Activated naive CD8-positive, alpha-beta T cell treated with anti-CD3 and anti-CD28 coated beads, Interleukin-2, amount 10 ng/mL, durations not matched to agents 7 days and 5 days (primary cell): ENCODE measurements at regions not wholly inside any gene's neighbourhood (a gene's known extent, or its start where the extent isn't known, plus 50 kb on each side); places are given as distances from the start of the nearest gene placed in this dataset.

Experiments
- ATAC-seq: fragments of 150-1000 bp; cut with Tn5 transposase; one replicate; pipeline ENCODE4 v1.10.0; 2021; ENCODE audit warnings: low read depth, moderate library complexity
- POLR2A ChIA-PET: fragments of 350-600 bp; sonication (Branson Sonifier 250); formaldehyde crosslinking; loops from one replicate; lab custom pipeline; 2021; ENCODE audit warnings: antibody characterized with exemption; lab: Charles Lee
- DNase-seq: peaks from one replicate; pipeline ENCODE4 v3.0.0; 2021
- H3K27ac Mint-ChIP-seq: one replicate; pipeline ENCODE4 v1.8.0; 2022; ENCODE audit warnings: mild to moderate bottlenecking, mixed read lengths
- H3K27me3 Mint-ChIP-seq: one replicate; pipeline ENCODE4 v1.8.0; 2022; ENCODE audit warnings: mild to moderate bottlenecking, moderate library complexity, mixed read lengths
- H3K36me3 Mint-ChIP-seq: one replicate; pipeline ENCODE4 v1.8.0; 2021; ENCODE audit warnings: mild to moderate bottlenecking, mixed read lengths
- H3K4me1 Mint-ChIP-seq: one replicate; pipeline ENCODE4 v1.8.0; 2021; ENCODE audit warnings: mixed read lengths
- H3K4me3 Mint-ChIP-seq: one replicate; pipeline ENCODE4 v1.8.0; 2022; ENCODE audit warnings: mild to moderate bottlenecking, moderate library complexity, mixed read lengths
- H3K9me3 Mint-ChIP-seq: one replicate; pipeline ENCODE4 v1.8.0; 2021; ENCODE audit warnings: mixed read lengths

DNA sequence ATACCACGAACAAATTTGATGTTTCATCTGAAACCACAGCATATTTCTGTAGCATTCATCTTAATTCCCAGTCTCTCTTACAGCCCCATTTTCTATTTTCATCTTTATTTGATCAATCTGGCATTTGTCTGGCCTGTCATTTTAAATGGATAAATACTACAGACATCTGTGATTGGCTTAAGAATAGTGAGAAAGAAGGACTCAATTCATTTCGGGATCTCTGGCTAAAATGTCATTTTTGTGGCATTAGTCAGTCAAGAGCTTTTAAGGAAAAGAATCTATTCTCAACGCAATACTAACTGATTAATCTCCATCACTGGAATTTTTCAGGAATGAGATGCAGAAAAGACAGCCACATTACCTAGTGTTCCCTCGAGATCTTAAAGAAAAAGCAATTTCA is 585.9 kb downstream of the IRS1 start:
- Mint-ChIP-seq H3K27me3 (peaks cover 3% of the 10 kb centered on the region), H3K27ac (no peak overlapping the region), H3K4me3 (no peak overlapping the region), H3K36me3 (no peaks in the 10 kb centered on the region), H3K4me1 (no peaks in the 10 kb centered on the region), H3K9me3 (no peaks in the 10 kb centered on the region)
- POLR2A ChIA-PET = no interaction called here
- DNase-seq (no peak), ATAC-seq (no peak)

- DNase-seq (no peak), ATAC-seq (no peak)
- Mint-ChIP-seq H3K27ac (no peak overlapping the region), H3K4me1 (no peaks in the 10 kb centered on the region), H3K36me3 (no peaks in the 10 kb centered on the region), H3K4me3 (no peak overlapping the region), H3K9me3 (no peaks in the 10 kb centered on the region), H3K27me3 (peaks cover 3% of the 10 kb centered on the region)
- POLR2A ChIA-PET = no interaction called here
These were observed 588.2 kb downstream of the IRS1 start for GRCh38 chr2:226211439-226211838.

DNA sequence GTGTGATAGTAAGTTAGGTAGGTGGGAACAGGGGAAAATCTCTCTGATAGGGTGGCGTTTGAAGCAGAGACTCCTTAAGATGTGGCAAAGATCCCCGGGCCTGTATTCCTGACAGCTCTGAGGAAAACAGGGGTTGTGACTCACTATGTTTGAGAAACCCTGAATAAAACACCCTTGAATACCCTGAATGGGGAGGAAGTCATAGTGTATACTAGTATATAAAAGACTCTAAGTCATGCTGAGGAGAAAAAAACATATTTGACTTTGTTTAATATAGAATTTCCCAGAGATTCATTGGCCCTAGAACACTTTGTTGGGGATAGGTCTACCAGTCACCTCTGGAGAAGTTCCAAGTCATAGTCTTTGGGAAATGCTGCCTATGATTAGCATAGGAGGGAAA is 590.9 kb downstream of the IRS1 start:
- no peaks in the 10 kb centered on the region for H3K36me3 Mint-ChIP-seq
- no peaks in the 10 kb centered on the region for H3K4me1 Mint-ChIP-seq
- H3K27me3 Mint-ChIP-seq = peaks cover 6% of the 10 kb centered on the region
- H3K9me3 Mint-ChIP-seq = no peaks in the 10 kb centered on the region
- no peak overlapping the region for H3K27ac Mint-ChIP-seq
- no peak overlapping the region for H3K4me3 Mint-ChIP-seq
- ATAC-seq (no peak), DNase-seq (no peak)
- POLR2A ChIA-PET = no interaction called here

GRCh38 chr2:226207671-226208070 is 591.9 kb downstream of the IRS1 start:
- ATAC-seq (no peak), DNase-seq (no peak)
- POLR2A ChIA-PET = no interaction called here
- Mint-ChIP-seq H3K4me1 (no peaks in the 10 kb centered on the region), H3K27me3 (peaks cover 6% of the 10 kb centered on the region), H3K36me3 (no peaks in the 10 kb centered on the region), H3K4me3 (no peak overlapping the region), H3K27ac (no peak overlapping the region), H3K9me3 (no peaks in the 10 kb centered on the region)

GRCh38 chr2:226199555-226199954 is 600.1 kb downstream of the IRS1 start:
- no peak for ATAC-seq
- Mint-ChIP-seq H3K4me1 (no peaks in the 10 kb centered on the region), H3K4me3 (no peak overlapping the region), H3K27me3 (peaks cover 3% of the 10 kb centered on the region), H3K27ac (no peak overlapping the region), H3K9me3 (no peaks in the 10 kb centered on the region), H3K36me3 (no peaks in the 10 kb centered on the region)
- DNase-seq = no peak
- POLR2A ChIA-PET = no interaction called here

- H3K9me3 Mint-ChIP-seq = no peaks in the 10 kb centered on the region
These were observed 600.7 kb downstream of the IRS1 start for GRCh38 chr2:226198956-226199355.

DNA sequence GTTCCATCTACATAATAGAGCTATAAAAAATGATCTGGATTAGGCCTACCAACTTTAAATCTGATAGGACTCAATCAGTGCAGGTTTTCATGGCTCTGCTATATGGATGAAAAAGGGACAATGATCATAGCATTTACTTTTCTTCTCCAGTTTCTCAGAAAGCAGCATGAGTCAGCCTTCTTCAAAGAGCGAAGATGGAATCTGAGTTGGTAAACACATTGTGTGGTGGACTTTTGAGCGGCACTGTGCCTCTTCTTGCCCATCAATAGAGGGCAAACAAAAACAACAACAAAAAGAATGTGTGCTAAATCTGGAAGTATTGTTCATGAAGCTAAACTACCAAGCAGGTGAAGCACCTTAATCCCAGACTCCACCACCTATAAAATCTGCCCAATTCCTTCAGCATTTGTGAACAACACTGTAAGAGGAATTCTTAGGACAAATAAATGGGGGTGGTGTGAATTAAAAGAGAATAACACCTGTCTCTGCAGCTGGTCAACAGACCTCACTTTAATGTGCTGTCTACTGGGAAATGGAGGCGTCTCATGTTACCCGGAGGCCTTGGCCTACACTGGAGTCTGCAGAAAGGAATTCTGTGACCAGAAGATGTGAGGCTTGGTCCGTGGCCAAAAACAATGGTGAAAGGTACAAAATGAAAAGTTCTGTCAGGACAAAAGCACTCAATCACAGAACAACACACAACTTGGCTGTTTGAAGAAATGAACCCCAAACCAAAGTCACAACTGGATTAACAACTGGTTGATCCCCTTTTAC is 609.0 kb downstream of the IRS1 start:
- Mint-ChIP-seq H3K36me3 (no peaks in the 10 kb centered on the region), H3K9me3 (no peaks in the 10 kb centered on the region), H3K27ac (no peak overlapping the region), H3K4me1 (no peaks in the 10 kb centered on the region), H3K4me3 (no peak overlapping the region), H3K27me3 (no peaks in the 10 kb centered on the region)
- ATAC-seq (no peak), DNase-seq (no peak)
- POLR2A ChIA-PET = no interaction called here

More at GRCh38 chr2:226198956-226199355, 600.7 kb downstream of the IRS1 start:
- ATAC-seq = no peak
- POLR2A ChIA-PET = no interaction called here
- no peak for DNase-seq
- Mint-ChIP-seq H3K4me1 (no peaks in the 10 kb centered on the region), H3K36me3 (no peaks in the 10 kb centered on the region), H3K4me3 (no peak overlapping the region), H3K27me3 (peaks cover 3% of the 10 kb centered on the region), H3K27ac (no peak overlapping the region)

- Mint-ChIP-seq H3K4me3 (no peak overlapping the region), H3K9me3 (no peaks in the 10 kb centered on the region), H3K36me3 (no peaks in the 10 kb centered on the region), H3K4me1 (no peaks in the 10 kb centered on the region), H3K27me3 (no peaks in the 10 kb centered on the region), H3K27ac (no peak overlapping the region)
- ATAC-seq (no peak), DNase-seq (no peak)
- POLR2A ChIA-PET = no interaction called here
These were observed 610.6 kb downstream of the IRS1 start for GRCh38 chr2:226189061-226189460.

DNA sequence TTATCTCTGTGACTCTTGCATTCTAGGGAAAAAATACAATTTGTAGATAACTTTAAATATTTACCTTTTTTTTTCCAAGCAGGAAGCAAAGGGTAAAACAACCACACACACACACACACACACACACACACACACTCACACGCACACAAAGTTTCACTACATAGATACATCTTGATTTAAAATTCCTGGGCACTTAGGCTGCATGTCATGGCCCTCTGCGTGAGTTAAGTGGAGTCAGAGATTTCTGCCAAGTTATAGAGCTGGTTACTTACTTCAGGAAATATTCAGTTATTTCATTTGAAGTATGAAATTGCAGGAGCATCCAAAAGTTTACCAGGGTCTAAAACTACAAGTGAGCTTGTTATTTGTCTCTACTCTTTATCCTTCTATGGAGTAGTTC is 612.0 kb downstream of the IRS1 start:
- no peaks in the 10 kb centered on the region for H3K4me1 Mint-ChIP-seq
- no peaks in the 10 kb centered on the region for H3K27me3 Mint-ChIP-seq
- no peaks in the 10 kb centered on the region for H3K36me3 Mint-ChIP-seq
- ATAC-seq = no peak
- POLR2A ChIA-PET = no interaction called here
- H3K9me3 Mint-ChIP-seq = no peaks in the 10 kb centered on the region
- no peak overlapping the region for H3K4me3 Mint-ChIP-seq
- no peak for DNase-seq
- no peak overlapping the region for H3K27ac Mint-ChIP-seq

GRCh38 chr2:226187156-226187555 is 612.5 kb downstream of the IRS1 start:
- H3K27ac Mint-ChIP-seq = no peak overlapping the region
- no peak overlapping the region for H3K4me3 Mint-ChIP-seq
- DNase-seq (no peak), ATAC-seq (no peak)
- H3K27me3 Mint-ChIP-seq = no peaks in the 10 kb centered on the region
- H3K36me3 Mint-ChIP-seq = no peaks in the 10 kb centered on the region
- no peaks in the 10 kb centered on the region for H3K9me3 Mint-ChIP-seq
- POLR2A ChIA-PET = no interaction called here
- no peaks in the 10 kb centered on the region for H3K4me1 Mint-ChIP-seq

DNA sequence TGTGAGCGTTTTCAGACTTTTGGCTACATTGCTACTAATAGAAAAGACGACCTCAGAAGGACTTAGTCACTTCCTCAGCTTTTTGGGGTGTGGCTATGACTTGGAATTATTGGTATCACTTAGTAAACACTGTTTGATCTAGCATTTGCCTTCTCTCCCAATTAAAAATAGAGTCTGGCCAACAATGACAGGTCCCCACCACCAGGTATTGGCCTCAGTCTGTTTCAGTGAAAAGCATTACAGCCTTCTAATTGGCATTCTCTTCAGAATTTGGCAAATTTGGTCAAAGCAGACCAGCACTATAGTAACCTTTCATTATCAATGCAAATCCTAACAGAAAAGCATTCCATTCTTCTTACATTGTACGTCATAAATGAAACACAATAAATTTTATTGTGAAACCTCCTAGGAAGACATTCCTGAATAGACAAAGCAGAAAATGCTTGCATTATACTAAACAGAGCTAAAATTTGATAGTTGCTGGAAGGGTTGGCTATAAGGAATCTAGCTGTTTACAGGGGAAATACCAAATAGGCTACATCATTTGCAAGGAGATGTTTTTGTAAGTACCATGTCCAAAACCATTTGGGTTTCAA is 613.9 kb downstream of the IRS1 start:
- no peak for ATAC-seq
- Mint-ChIP-seq H3K4me3 (no peak overlapping the region), H3K27me3 (no peaks in the 10 kb centered on the region), H3K27ac (no peak overlapping the region), H3K9me3 (no peaks in the 10 kb centered on the region), H3K4me1 (no peaks in the 10 kb centered on the region), H3K36me3 (no peaks in the 10 kb centered on the region)
- no peak for DNase-seq
- POLR2A ChIA-PET = no interaction called here

- Mint-ChIP-seq H3K36me3 (no peaks in the 10 kb centered on the region), H3K4me3 (no peak overlapping the region), H3K4me1 (no peaks in the 10 kb centered on the region), H3K27ac (no peak overlapping the region), H3K27me3 (no peaks in the 10 kb centered on the region), H3K9me3 (no peaks in the 10 kb centered on the region)
- no peak for ATAC-seq
- POLR2A ChIA-PET = no interaction called here
- no peak for DNase-seq
These were observed 614.5 kb downstream of the IRS1 start for GRCh38 chr2:226184940-226185615.

DNA sequence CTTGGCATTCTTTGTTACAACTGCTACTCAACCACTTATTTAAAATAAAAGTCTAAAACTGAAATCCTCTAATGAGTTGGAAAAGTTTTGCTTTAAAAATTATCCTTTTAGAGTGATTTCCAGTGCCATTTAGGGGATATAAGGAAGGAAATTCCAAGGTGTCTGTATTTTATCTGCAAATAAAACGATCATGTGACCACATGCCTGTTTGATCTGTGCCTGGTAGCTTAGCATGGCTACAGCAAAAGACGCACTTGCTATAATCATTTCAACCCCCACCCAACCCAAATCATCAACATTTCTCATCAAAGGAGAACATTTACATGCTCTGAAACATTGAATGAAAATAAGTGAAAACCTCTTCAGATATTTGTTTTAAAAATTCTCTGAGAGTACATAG is 615.1 kb downstream of the IRS1 start:
- DNase-seq = no peak
- H3K27me3 Mint-ChIP-seq = no peaks in the 10 kb centered on the region
- POLR2A ChIA-PET = no interaction called here
- no peaks in the 10 kb centered on the region for H3K9me3 Mint-ChIP-seq
- no peak overlapping the region for H3K27ac Mint-ChIP-seq
- no peaks in the 10 kb centered on the region for H3K36me3 Mint-ChIP-seq
- no peaks in the 10 kb centered on the region for H3K4me1 Mint-ChIP-seq
- ATAC-seq = no peak
- H3K4me3 Mint-ChIP-seq = no peak overlapping the region

DNA sequence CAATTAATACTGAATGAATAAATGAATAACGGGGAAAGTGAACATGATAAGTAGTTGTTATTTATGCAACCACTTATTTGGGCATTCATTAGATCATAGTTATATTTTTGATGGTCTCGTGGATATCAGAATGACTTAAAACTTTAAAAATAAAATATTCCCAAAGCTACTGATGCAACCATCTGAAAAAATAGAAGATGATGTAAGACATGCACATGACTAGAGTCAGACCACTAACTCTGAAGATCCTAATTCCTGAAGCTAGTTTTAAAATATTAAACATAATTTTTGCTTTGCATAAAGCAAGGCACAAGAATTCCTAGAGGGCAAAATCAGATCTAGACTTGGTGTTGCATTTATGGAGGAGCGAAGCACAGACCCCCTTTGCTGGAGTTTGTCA is 616.1 kb downstream of the IRS1 start:
- H3K4me3 Mint-ChIP-seq = no peak overlapping the region
- ATAC-seq (no peak), DNase-seq (no peak)
- POLR2A ChIA-PET = no interaction called here
- H3K9me3 Mint-ChIP-seq = peaks cover under 1% of the 10 kb centered on the region
- H3K4me1 Mint-ChIP-seq = no peaks in the 10 kb centered on the region
- no peak overlapping the region for H3K27ac Mint-ChIP-seq
- H3K36me3 Mint-ChIP-seq = no peaks in the 10 kb centered on the region
- no peaks in the 10 kb centered on the region for H3K27me3 Mint-ChIP-seq
